ENCODE measurements at regions not wholly inside any gene's neighbourhood (a gene's known extent, or its start where the extent isn't known, plus 50 kb on each side); places are given as distances from the start of the nearest gene placed in this dataset.

DNA sequence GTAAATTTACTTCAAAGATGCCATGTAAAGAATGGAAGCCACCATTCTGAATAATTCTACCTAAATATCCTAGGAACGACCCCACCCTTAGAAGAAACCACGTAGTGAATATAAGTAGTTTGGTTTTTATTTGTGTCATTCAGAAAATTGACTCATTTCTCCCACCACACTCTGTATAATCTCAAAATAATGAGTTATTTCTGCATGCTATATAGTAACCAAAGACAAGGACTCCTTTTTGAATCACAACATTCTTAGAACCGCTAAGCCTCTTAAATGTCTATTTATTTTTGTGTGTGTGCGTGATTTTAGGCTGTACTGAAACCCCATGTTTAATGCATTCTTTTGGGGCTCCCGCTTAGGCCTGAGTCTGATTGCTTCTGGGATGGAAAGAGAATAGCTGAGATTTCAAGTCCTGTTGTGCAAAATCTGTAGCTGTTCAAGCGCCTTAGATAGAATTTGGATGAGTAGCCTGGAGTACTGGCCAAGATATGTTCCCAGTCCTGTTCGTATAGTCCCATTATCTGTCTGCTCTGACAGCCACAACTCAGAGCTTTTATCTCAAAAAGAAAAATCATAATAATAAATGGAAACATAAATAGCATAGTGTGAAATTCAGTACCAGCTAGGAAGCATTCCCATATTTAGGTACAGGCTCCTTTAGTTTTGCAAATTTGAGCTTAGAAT, 532.4 kb upstream of the NBEA start:
- H2AK5ac ChIP-seq (ENCODE audit: insufficient read length, low read length), result no peak overlapping the region
- Mint-ChIP-seq H3K27me3 (ENCODE audit: low read depth) (no peaks in the 10 kb centered on the region), H3K4me1 (no peaks in the 10 kb centered on the region), H3K9me3 (peaks cover 0 to 2% of the 10 kb centered on the region in 2 experiments; a peak in 1 of 5 replicates), H3K27ac (no peak overlapping the region), H3K4me3 (no peak overlapping the region), H3K36me3 (ENCODE audit: insufficient read depth in 1 of 3, low read depth in 3 of 3) (no peaks in the 10 kb centered on the region; a peak in 1 of 7 replicates)
- no peaks in the 10 kb centered on the region for H3K79me1 ChIP-seq (ENCODE audit: insufficient read depth, low read depth, low read length, poor library complexity, severe bottlenecking)
- H3K14ac ChIP-seq (ENCODE audit: insufficient read depth, low read length), result no peak overlapping the region
- no peak overlapping the region for H3K18ac ChIP-seq (ENCODE audit: insufficient read length, low read depth, low read length)
- no peak overlapping the region for H4K8ac ChIP-seq (replicated peaks; ENCODE audit: insufficient read length, low read depth, low read length)
- no peak overlapping the region for H3K4ac ChIP-seq (ENCODE audit: low read depth, low read length)
- H4K5ac ChIP-seq (ENCODE audit: insufficient read length, low read depth, low read length), result no peak overlapping the region
- H4K20me1 ChIP-seq (ENCODE audit: control insufficient read depth, insufficient read depth, insufficient read length), result no peaks in the 10 kb centered on the region
- H4K91ac ChIP-seq (ENCODE audit: insufficient read length, low read depth, low read length), result no peak overlapping the region
- no peaks in the 10 kb centered on the region for H3K27me3 ChIP-seq (ENCODE audit: insufficient read depth, low read length)
- H3K23me2 ChIP-seq (ENCODE audit: insufficient read length, low read depth, low read length, poor library complexity, severe bottlenecking), result no peaks in the 10 kb centered on the region
- no peak overlapping the region for H3K9ac ChIP-seq (ENCODE audit: extremely low read depth, insufficient read length, low read length)
- H2BK15ac ChIP-seq (ENCODE audit: low read depth, low read length), result no peak overlapping the region
- H3K4me1 ChIP-seq (ENCODE audit: insufficient read depth, low read length), result no peaks in the 10 kb centered on the region
- no peak overlapping the region for H2AFZ ChIP-seq (ENCODE audit: low read length)
- no peak overlapping the region for H3K23ac ChIP-seq (ENCODE audit: insufficient read length, low read depth, low read length)
- H2BK20ac ChIP-seq (ENCODE audit: low read depth, low read length, poor library complexity, severe bottlenecking), result no peak overlapping the region
- no peak overlapping the region for H3K56ac ChIP-seq (ENCODE audit: insufficient read length, low read depth, low read length)
- no peak overlapping the region for H2BK12ac ChIP-seq (ENCODE audit: insufficient read length, low read depth, low read length)
- no peak for DNase-seq
- H3K9me3 ChIP-seq (ENCODE audit: control insufficient read depth, low read depth, low read length), result no peaks in the 10 kb centered on the region
- H2BK5ac ChIP-seq (ENCODE audit: insufficient read length, low read length), result no peak overlapping the region
- H3K79me2 ChIP-seq (ENCODE audit: insufficient read depth, low read length), result no peaks in the 10 kb centered on the region
- H3K4me2 ChIP-seq (ENCODE audit: insufficient read depth, insufficient read length, low read length), result no peak overlapping the region
- no peak overlapping the region for H3T11ph ChIP-seq (ENCODE audit: low read length)
- H2BK120ac ChIP-seq (ENCODE audit: low read depth, low read length, poor library complexity, severe bottlenecking), result no peak overlapping the region
- TF ChIP-seq, protein P1, sequence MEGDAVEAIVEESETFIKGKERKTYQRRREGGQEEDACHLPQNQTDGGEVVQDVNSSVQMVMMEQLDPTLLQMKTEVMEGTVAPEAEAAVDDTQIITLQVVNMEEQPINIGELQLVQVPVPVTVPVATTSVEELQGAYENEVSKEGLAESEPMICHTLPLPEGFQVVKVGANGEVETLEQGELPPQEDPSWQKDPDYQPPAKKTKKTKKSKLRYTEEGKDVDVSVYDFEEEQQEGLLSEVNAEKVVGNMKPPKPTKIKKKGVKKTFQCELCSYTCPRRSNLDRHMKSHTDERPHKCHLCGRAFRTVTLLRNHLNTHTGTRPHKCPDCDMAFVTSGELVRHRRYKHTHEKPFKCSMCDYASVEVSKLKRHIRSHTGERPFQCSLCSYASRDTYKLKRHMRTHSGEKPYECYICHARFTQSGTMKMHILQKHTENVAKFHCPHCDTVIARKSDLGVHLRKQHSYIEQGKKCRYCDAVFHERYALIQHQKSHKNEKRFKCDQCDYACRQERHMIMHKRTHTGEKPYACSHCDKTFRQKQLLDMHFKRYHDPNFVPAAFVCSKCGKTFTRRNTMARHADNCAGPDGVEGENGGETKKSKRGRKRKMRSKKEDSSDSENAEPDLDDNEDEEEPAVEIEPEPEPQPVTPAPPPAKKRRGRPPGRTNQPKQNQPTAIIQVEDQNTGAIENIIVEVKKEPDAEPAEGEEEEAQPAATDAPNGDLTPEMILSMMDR (conservative IDR thresholded peaks at IDR 0.05), result no peak
- no CpG with 5 or more reads among the region's 7 CpGs for WGBS (ENCODE audit: extremely low coverage, insufficient read length, low lambda C conversion rate)
- H3K27ac ChIP-seq (ENCODE audit: insufficient read length, low read depth, low read length), result no peak overlapping the region

Measured in H9 (cell line).